B cell (primary cell): ENCODE measurements at regions not wholly inside any gene's neighbourhood (a gene's known extent, or its start where the extent isn't known, plus 50 kb on each side); places are given as distances from the start of the nearest gene placed in this dataset.

Experiments
- EZH2 ChIP-seq: IDR thresholded peaks from 2 replicates; pipeline ENCODE4 v1.6.1; 2012; ENCODE audit warnings: borderline replicate concordance, low read depth, mild to moderate bottlenecking, moderate library complexity, low read length; ENCODE audit not compliant: insufficient read depth, poor library complexity, severe bottlenecking
- TF ChIP-seq, protein P1 (sequence below): fragments of 200-600 bp; IDR thresholded peaks from one replicate; pipeline ENCODE4 v1.8.0; 2022; ENCODE audit warnings: antibody characterized with exemption, mild to moderate bottlenecking

DNA sequence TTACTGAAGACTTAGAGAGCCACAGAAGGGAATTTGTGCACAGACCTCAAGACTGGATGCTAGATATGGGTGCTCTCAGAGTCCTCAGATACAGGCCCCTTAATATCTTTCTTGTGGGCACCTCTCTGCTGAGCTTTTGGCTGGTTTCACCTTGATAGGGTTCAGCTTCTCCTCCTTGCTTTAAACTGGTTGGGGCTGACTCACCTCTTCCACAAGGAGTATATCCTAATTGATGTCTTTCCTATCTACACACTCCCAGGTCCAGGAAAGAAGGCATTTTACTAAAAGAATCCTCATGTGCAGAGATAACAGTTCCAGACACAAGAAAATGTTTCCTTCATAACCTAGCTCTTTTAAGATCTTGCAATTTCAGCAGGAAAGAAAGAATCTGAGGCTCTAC is 284.4 kb downstream of the NDFIP2 start:
- no peak for TF ChIP-seq EZH2
- TF ChIP-seq, protein P1, sequence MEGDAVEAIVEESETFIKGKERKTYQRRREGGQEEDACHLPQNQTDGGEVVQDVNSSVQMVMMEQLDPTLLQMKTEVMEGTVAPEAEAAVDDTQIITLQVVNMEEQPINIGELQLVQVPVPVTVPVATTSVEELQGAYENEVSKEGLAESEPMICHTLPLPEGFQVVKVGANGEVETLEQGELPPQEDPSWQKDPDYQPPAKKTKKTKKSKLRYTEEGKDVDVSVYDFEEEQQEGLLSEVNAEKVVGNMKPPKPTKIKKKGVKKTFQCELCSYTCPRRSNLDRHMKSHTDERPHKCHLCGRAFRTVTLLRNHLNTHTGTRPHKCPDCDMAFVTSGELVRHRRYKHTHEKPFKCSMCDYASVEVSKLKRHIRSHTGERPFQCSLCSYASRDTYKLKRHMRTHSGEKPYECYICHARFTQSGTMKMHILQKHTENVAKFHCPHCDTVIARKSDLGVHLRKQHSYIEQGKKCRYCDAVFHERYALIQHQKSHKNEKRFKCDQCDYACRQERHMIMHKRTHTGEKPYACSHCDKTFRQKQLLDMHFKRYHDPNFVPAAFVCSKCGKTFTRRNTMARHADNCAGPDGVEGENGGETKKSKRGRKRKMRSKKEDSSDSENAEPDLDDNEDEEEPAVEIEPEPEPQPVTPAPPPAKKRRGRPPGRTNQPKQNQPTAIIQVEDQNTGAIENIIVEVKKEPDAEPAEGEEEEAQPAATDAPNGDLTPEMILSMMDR: no peak
